NT2/D1 (cell line): ENCODE measurements at regions not wholly inside any gene's neighbourhood (a gene's known extent, or its start where the extent isn't known, plus 50 kb on each side); places are given as distances from the start of the nearest gene placed in this dataset.

Source experiments
- DNase-seq: peaks from one replicate; pipeline ENCODE4 v3.0.0-alpha.2; 2011; ENCODE audit warnings: low read depth, low spot score
- H3K27me3 ChIP-seq: 2 replicates; pipeline ENCODE4 v1.6.0; 2011; ENCODE audit warnings: mild to moderate bottlenecking; ENCODE audit not compliant: insufficient read length, insufficient read depth
- H3K36me3 ChIP-seq: 2 replicates; pipeline ENCODE4 v1.6.1; 2011; ENCODE audit warnings: mild to moderate bottlenecking, low read length, mixed read lengths; ENCODE audit not compliant: insufficient read depth, insufficient read length
- H3K4me1 ChIP-seq: 2 replicates; pipeline ENCODE4 v1.5.1; 2011; ENCODE audit not compliant: insufficient read depth, insufficient read length
- H3K4me3 ChIP-seq: 2 replicates; pipeline ENCODE4 v1.5.1; 2011; ENCODE audit warnings: low read depth; ENCODE audit not compliant: insufficient read length
- H3K9ac ChIP-seq: 2 replicates; pipeline ENCODE4 v1.6.0; 2011; ENCODE audit warnings: low read depth; ENCODE audit not compliant: insufficient read length
- H3K9me3 ChIP-seq: 2 replicates; pipeline ENCODE4 v1.5.1; 2011; ENCODE audit warnings: mild to moderate bottlenecking, low read length; ENCODE audit not compliant: insufficient read depth
- SUZ12 ChIP-seq: IDR thresholded peaks from 2 replicates; pipeline ENCODE4 v1.6.1; 2011; ENCODE audit not compliant: insufficient read length, insufficient read depth; ENCODE audit errors: extremely low read depth
- YY1 ChIP-seq: IDR thresholded peaks from 2 replicates; pipeline ENCODE4 v1.6.1; 2011; ENCODE audit not compliant: insufficient read length, insufficient read depth
- ZNF274 ChIP-seq: IDR thresholded peaks from 2 replicates; pipeline ENCODE4 v1.6.1; 2011; ENCODE audit warnings: mild to moderate bottlenecking, low read depth, low read length

DNA sequence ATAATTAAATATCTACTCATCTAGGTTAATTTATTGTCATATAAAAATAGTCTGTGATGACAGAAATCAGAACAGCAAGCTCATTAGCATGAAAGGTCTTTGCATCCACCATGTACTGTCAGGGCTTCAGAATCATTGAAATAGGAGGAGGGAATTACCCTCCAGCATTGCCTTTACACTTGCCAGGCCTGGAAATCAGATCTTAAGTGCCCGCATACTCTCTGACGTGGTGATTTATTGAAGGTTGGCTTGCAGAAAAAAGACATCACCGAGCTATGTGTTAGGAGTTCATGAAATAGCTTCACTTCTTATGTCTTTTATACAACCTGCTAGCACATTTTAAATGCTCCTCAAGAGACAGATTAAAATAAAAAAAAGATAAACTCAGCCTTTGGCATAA, 661.7 kb upstream of the SLITRK1 start:
- DNase-seq: no peak
- no peaks in the 10 kb centered on the region for H3K4me1 ChIP-seq
- no peak for TF ChIP-seq ZNF274
- no peak for TF ChIP-seq SUZ12
- no peak for TF ChIP-seq YY1

DNA sequence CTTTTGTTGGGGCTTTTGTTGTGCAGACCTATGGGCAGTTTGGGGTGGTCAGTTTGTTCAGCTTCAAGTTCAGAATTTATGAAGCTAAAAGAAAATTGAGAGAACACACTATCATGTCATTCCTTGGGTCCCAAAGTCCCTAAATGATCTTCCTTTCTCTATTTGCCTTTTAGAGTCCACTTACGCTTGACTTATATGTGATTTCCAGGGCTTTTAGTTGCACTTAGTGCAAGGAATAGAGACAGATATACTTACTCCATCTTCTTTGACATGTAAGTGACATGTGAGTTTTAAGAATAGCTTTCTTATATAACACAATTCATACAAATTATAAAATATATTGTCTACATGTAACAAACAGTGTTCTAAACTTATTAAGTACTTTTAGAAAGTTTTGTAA, 660.1 kb upstream of the SLITRK1 start:
- Histone ChIP-seq H3K9ac (no peak overlapping the region), H3K4me1 (no peaks in the 10 kb centered on the region), H3K27me3 (no peaks in the 10 kb centered on the region), H3K36me3 (no peaks in the 10 kb centered on the region), H3K9me3 (no peaks in the 10 kb centered on the region), H3K4me3 (no peak overlapping the region)
- no peak for TF ChIP-seq SUZ12
- no peak for TF ChIP-seq ZNF274
- TF ChIP-seq YY1: no peak
- DNase-seq: no peak

More for the DNA sequence above, 661.7 kb upstream of the SLITRK1 start:
- H3K9ac ChIP-seq: no peak overlapping the region
- H3K27me3 ChIP-seq: no peaks in the 10 kb centered on the region
- H3K4me3 ChIP-seq: no peak overlapping the region
- H3K9me3 ChIP-seq: no peaks in the 10 kb centered on the region
- no peaks in the 10 kb centered on the region for H3K36me3 ChIP-seq

DNA sequence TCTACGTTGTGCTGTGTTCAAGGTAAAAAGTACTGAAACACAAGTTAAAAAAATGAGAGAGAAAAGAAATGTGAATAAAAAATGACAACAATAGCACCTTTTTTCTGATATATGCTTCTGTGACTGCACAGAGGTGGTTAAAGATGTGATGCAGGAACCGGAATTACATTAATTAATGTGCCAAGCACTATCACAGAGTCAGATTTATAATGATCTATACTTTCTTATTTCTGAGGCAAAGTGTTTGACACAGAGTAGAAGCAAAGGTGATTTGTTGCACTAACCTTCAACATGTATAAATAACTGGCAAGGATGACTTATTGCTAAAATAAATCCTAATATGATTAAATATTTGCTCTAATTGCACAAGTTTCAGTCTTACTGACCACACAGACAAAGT, 654.6 kb upstream of the SLITRK1 start:
- Histone ChIP-seq H3K4me3 (no peak overlapping the region), H3K9ac (no peak overlapping the region), H3K36me3 (no peaks in the 10 kb centered on the region), H3K4me1 (no peaks in the 10 kb centered on the region), H3K9me3 (no peaks in the 10 kb centered on the region), H3K27me3 (no peaks in the 10 kb centered on the region)
- TF ChIP-seq ZNF274 (no peak), YY1 (no peak)
- no peak for DNase-seq

DNA sequence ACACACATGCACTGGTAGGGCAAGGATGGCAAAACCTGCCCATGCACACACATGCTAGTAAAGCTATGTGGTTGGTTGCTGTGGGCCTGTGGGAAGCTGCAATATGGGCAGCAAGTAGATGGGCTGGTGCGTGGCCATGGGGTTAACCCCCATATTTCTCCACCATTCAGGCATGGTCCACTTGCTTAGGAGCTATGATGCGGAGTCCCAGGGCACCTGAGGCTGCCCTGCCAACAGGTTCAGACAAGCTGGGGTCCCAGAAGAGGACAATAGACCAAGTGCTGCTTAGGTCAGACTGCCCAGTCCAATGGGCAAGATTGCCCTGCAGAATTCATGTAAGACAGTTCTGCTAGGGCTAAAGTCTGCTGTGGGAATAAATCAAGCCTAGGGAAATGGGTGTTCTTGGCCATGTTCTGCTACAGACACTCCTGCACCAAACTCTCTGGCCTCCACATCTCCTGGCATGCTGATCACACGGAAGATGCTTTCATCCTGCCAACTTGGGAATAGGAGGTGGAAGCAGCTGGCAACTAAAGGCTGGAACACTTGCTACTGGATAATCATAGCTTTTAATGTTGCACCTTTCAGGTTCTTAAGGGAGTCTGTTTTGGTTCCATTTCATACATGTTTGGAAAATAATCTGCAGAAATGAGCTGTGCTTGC, 646.3 kb upstream of the SLITRK1 start:
- no peak for TF ChIP-seq SUZ12
- no peak for TF ChIP-seq ZNF274
- no peak for TF ChIP-seq YY1
- Histone ChIP-seq H3K9ac (no peak overlapping the region), H3K36me3 (no peaks in the 10 kb centered on the region), H3K4me3 (no peak overlapping the region), H3K4me1 (no peaks in the 10 kb centered on the region), H3K27me3 (no peaks in the 10 kb centered on the region), H3K9me3 (no peaks in the 10 kb centered on the region)
- no peak for DNase-seq

DNA sequence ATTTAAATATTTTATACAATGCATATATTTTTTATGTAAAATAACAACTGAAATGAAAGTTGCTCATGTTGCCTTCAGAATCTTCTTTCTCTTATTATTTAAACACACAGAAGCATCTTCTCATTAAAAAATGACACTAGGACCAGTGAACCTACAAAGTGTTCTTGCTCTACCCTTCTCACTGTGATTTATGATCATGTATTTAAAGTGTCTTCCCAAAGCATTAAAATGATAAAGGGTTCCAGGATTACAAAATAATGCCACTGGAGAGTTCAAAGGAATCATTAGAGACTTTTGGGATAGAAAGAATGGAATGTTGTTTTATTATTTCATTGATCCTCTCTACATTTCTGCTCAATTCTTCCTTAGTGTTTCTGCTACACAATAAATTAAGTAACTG, 643.6 kb upstream of the SLITRK1 start:
- H3K9me3 ChIP-seq: no peaks in the 10 kb centered on the region
- TF ChIP-seq SUZ12 (no peak), YY1 (no peak), ZNF274 (no peak)
- H3K9ac ChIP-seq: no peak overlapping the region
- H3K4me1 ChIP-seq: no peaks in the 10 kb centered on the region
- no peaks in the 10 kb centered on the region for H3K36me3 ChIP-seq
- H3K27me3 ChIP-seq: no peaks in the 10 kb centered on the region
- H3K4me3 ChIP-seq: no peak overlapping the region
- no peak for DNase-seq

DNA sequence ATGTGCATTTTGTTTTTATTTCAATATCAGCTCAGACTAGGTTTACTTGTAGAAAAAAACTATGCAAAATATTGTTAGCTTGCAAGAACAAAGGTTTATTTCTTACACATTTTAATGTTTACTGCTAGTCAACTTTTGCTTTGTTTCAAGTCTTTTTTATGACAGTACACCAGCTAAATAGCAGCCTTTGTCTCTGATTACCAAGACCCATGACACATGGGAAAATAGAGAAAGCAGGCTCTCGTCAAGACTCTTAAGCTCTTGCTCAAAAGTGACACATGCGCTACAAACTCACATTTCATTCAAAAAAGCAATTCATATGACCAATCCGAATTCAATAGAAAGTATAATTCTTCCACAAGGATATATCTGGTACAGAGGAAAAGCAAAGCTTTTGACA, 642.3 kb upstream of the SLITRK1 start:
- no peaks in the 10 kb centered on the region for H3K27me3 ChIP-seq
- no peak for DNase-seq
- no peaks in the 10 kb centered on the region for H3K9me3 ChIP-seq
- H3K4me3 ChIP-seq: no peak overlapping the region
- H3K36me3 ChIP-seq: no peaks in the 10 kb centered on the region
- TF ChIP-seq YY1 (no peak), SUZ12 (no peak), ZNF274 (no peak)
- no peak overlapping the region for H3K9ac ChIP-seq
- H3K4me1 ChIP-seq: no peaks in the 10 kb centered on the region

DNA sequence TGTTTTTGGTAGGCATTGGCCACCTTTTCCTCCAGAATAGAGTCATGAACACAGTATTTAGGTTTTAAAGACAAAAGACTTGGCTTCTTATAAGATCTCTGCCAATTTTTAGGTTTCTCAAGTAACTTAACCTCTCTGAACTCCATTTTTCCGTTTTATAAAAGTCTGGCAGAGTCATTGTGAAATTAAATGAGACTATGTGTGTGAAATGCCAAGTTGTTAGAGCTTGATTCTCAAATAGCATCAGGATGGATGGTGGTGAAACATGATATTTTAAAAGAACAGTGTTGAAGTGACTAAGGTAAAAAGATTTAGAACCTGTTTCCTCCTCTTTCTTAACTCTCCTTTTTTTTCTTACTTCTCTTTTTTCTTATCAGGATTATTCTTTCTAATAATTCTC, 617.7 kb upstream of the SLITRK1 start:
- Histone ChIP-seq H3K9me3 (no peaks in the 10 kb centered on the region), H3K4me3 (no peak overlapping the region), H3K27me3 (no peaks in the 10 kb centered on the region), H3K4me1 (no peaks in the 10 kb centered on the region), H3K9ac (no peak overlapping the region), H3K36me3 (no peaks in the 10 kb centered on the region)
- no peak for TF ChIP-seq SUZ12
- TF ChIP-seq YY1: no peak
- TF ChIP-seq ZNF274: no peak
- DNase-seq: no peak
